Urinary bladder (tissue), 3 donors: ENCODE measurements at regions not wholly inside any gene's neighbourhood (a gene's known extent, or its start where the extent isn't known, plus 50 kb on each side); places are given as distances from the start of the nearest gene placed in this dataset.
"Not testable (repeated sequence)": the region's sequence is repeated elsewhere in the genome, so short reads cannot be mapped to it uniquely, and the experiment has no call there.

Experiments
- DNase-seq: peaks from one replicate; pipeline ENCODE4 v3.0.0-alpha.2; 2015; ENCODE audit errors: extremely low spot score
- H3K27ac ChIP-seq: one replicate; pipeline ENCODE4 v1.5.1; 2013; ENCODE audit warnings: low read depth, mild to moderate bottlenecking, moderate library complexity
- H3K36me3 ChIP-seq: one replicate; pipeline ENCODE4 v1.6.1; 2013; ENCODE audit warnings: mild to moderate bottlenecking, moderate library complexity; ENCODE audit not compliant: insufficient read depth
- H3K4me1 ChIP-seq: one replicate; pipeline ENCODE4 v1.6.1; 2013; ENCODE audit warnings: mild to moderate bottlenecking, moderate library complexity; ENCODE audit not compliant: insufficient read depth
- H3K4me3 ChIP-seq: one replicate; pipeline ENCODE4 v1.5.1; 2013; ENCODE audit warnings: low read depth, low read length
- WGBS: extraction: QIAGEN DNeasy Blood & Tissue Kit; methylation state at CpG from one replicate; pipeline ENCODE4 v1.1.7; 2013; 5-methylcytosine and 5-hydroxymethylcytosine counted together
- donor health status: healthy with polysubstance abuse.
- donor health status: healthy.

- no peak overlapping the region for H3K4me3 ChIP-seq
- WGBS = 45% methylated on average over 3 of the region's 3 CpGs
- H3K4me1 ChIP-seq = no peaks in the 10 kb centered on the region
- DNase-seq = no peak
- no peak overlapping the region for H3K27ac ChIP-seq
- no peaks in the 10 kb centered on the region for H3K36me3 ChIP-seq
Measured at GRCh38 chr11:133635244-133635739, 103.0 kb upstream of the OPCML start.

GRCh38 chr11:133628371-133628770 lies 96.1 kb upstream of the OPCML start:
- 52% methylated on average over 11 of the region's 11 CpGs for WGBS
- not testable (repeated sequence) for H3K4me1 ChIP-seq, H3K4me3 ChIP-seq, DNase-seq, H3K36me3 ChIP-seq, H3K27ac ChIP-seq

DNA sequence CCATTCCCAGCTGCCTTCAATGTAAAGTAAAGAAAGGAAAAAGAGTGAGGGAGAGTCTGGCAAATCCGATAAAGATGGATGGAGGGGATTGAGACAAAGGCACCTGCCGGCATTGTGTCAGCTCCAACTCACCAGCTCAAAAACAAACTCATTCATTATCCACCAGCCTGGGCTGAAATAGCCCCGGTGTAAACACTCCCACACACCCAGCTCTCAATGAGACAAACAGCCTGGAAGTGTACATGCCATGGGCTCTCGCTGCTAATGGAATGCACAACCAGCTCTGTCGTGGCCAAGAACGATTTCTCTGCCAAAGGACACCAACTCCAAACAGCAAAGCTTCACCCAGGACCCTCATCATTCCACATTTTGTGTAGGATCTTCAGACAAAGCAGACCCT lies 89.3 kb upstream of the OPCML start:
- H3K4me1 ChIP-seq = no peaks in the 10 kb centered on the region
- DNase-seq = no peak
- no peak overlapping the region for H3K4me3 ChIP-seq
- no peak overlapping the region for H3K27ac ChIP-seq
- WGBS = 59% methylated on average over 6 of the region's 6 CpGs
- no peaks in the 10 kb centered on the region for H3K36me3 ChIP-seq

GRCh38 chr11:133619973-133620372 lies 87.7 kb upstream of the OPCML start:
- DNase-seq = no peak

GRCh38 chr11:133619397-133619796 lies 87.1 kb upstream of the OPCML start:
- H3K27ac ChIP-seq = no peak overlapping the region
- WGBS = 34% methylated on average over 2 of the region's 2 CpGs
- no peaks in the 10 kb centered on the region for H3K4me1 ChIP-seq
- H3K36me3 ChIP-seq = no peaks in the 10 kb centered on the region
- no peak for DNase-seq
- H3K4me3 ChIP-seq = no peak overlapping the region

More at GRCh38 chr11:133619973-133620372, 87.7 kb upstream of the OPCML start:
- Histone ChIP-seq H3K36me3 (no peaks in the 10 kb centered on the region), H3K4me1 (no peaks in the 10 kb centered on the region), H3K4me3 (no peak overlapping the region), H3K27ac (no peak overlapping the region)
- WGBS = 50% methylated on average over 2 of the region's 2 CpGs

GRCh38 chr11:133618544-133618943 lies 86.2 kb upstream of the OPCML start:
- Histone ChIP-seq H3K4me1 (no peaks in the 10 kb centered on the region), H3K4me3 (no peak overlapping the region), H3K36me3 (no peaks in the 10 kb centered on the region), H3K27ac (no peak overlapping the region)
- DNase-seq = no peak
- WGBS = 85% methylated on average over 9 of the region's 9 CpGs

GRCh38 chr11:133608496-133608895 lies 76.2 kb upstream of the OPCML start:
- 55% methylated on average over 2 of the region's 2 CpGs for WGBS
- Histone ChIP-seq H3K36me3 (no peaks in the 10 kb centered on the region), H3K4me1 (no peaks in the 10 kb centered on the region), H3K4me3 (no peak overlapping the region), H3K27ac (no peak overlapping the region)
- no peak for DNase-seq

DNA sequence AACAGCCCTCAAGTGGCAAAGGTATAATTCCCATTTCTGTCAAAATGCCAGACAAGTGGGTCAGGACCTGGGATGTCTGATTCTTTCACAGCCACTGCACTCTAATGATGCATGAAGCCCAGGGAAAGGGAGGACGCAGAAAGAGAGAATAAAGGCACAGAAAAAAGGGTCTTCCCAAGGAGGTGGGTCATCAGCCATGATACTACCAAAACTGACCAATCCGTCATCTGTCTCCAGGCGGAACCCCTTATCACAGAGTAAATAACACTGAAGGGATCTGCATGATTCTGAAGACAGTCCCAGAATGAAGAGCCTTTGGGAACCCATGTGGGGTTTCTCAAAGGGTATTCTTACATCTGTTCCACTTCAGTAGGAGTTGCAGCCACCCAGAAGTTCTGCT lies 73.8 kb upstream of the OPCML start:
- no peak overlapping the region for H3K4me3 ChIP-seq
- 92% methylated on average over 3 of the region's 3 CpGs for WGBS
- no peaks in the 10 kb centered on the region for H3K36me3 ChIP-seq
- H3K27ac ChIP-seq = no peak overlapping the region
- no peak for DNase-seq
- no peaks in the 10 kb centered on the region for H3K4me1 ChIP-seq

DNA sequence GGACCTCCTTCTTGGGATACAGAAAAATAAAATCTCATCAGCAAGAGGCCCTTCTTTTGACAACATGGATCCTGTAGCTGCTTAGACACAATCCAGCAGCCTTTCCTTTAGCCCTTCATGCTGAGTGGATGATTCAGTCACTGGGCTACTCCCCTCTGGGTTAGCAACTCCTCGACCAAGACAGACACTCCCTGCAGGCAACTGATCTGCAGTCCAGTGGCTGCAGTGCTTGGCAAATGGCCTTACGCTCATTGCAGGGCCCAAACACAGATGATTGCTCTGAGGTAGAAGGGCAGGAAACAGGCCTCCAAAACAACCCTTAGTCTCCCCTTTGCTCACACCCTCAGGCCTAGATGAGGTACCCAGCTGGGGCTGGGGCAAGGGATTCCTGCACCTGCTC lies 73.2 kb upstream of the OPCML start:
- H3K4me3 ChIP-seq = no peak overlapping the region
- H3K27ac ChIP-seq = no peak overlapping the region
- no peaks in the 10 kb centered on the region for H3K4me1 ChIP-seq
- 51% methylated on average over 2 of the region's 2 CpGs for WGBS
- no peaks in the 10 kb centered on the region for H3K36me3 ChIP-seq
- DNase-seq = no peak

DNA sequence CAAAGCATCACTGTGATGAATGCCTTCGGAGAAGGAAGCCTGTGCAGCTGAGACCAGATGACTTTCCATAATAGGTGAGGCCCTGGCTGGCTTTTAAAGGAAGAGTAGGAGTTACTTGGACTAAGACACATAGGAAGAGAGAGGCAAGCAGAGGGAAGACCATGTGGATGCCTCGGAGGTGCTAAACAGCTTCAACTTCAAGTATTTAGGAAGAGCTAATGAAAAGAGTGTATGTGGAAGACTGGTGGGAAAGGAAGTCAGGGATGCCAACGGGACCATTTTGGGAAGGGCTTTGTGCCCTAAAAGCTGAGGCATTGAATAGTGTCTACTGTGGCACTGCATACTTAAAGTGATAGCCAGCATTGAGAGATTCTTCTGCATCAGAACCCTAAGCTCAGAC lies 69.3 kb upstream of the OPCML start:
- no peak overlapping the region for H3K27ac ChIP-seq
- 82% methylated on average over 3 of the region's 3 CpGs for WGBS
- no peak for DNase-seq
- no peaks in the 10 kb centered on the region for H3K36me3 ChIP-seq
- H3K4me1 ChIP-seq = no peaks in the 10 kb centered on the region
- no peak overlapping the region for H3K4me3 ChIP-seq

GRCh38 chr11:133600786-133601185 lies 68.5 kb upstream of the OPCML start:
- no peak overlapping the region for H3K4me3 ChIP-seq
- no peak for DNase-seq
- no peaks in the 10 kb centered on the region for H3K36me3 ChIP-seq
- 32% methylated on average over 6 of the region's 6 CpGs for WGBS
- H3K27ac ChIP-seq = no peak overlapping the region
- H3K4me1 ChIP-seq = no peaks in the 10 kb centered on the region

DNA sequence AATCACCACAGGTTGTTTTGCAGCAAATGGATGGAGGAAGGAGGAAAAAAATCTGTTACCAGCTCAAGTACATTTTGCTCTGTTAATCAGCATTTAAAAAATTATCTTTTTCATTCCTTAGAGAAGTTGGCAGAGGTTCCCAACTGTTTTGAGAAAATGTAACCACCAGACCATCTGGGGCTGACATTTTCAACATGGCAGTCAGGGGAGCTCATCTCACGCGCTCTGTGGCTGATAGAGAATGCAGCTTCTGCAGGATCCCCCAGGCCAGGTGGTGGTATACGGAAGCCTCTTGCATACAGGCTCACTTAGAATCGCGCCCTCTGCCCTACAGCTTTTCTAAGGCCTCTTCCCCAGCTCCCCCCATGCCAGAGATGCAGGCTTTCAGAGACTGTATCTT lies 68.0 kb upstream of the OPCML start:
- no peaks in the 10 kb centered on the region for H3K4me1 ChIP-seq
- H3K4me3 ChIP-seq = no peak overlapping the region
- no peak for DNase-seq
- no peak overlapping the region for H3K27ac ChIP-seq
- WGBS = 69% methylated on average over 5 of the region's 5 CpGs
- no peaks in the 10 kb centered on the region for H3K36me3 ChIP-seq

DNA sequence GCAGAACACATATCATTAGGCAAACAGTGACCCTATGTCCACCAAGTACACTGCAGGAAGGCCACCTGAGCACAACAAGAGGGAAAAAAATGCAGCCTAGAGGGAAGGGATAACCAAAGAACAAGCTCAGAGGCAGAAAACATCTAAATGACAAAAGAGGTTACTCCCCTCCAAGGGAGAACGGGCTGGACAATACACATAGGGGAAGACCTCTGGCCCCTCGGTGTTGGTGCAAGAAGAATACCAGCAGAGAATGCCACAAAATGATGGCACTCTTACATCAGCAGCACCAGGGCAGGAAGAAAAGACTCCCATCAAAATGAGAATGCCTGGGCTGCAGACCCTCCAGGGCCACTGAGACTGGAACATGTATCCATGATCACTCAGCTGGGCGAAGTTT lies 66.6 kb upstream of the OPCML start:
- DNase-seq = no peak
- Histone ChIP-seq H3K27ac (no peak overlapping the region), H3K4me1 (no peaks in the 10 kb centered on the region), H3K4me3 (no peak overlapping the region), H3K36me3 (no peaks in the 10 kb centered on the region)
- WGBS = 73% methylated on average over 3 of the region's 3 CpGs

DNA sequence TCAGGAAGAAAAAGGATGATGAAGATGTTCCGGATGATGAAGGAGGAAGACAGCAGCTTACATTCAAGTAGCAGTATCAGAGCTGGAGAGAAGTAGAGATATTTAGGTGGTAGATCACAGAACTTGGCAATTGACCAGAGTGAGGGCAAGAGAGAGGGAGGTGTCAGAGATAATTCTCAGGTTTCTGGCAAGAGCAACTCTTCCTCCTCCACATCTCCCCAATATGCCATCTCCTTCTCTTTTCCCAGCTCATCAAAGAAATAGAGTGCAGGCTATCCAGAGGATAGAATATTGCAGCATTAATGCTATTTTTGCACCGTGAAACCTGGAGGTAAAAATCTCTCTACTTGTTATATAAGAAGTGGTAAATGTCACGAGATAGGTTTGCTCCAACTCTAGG lies 64.9 kb upstream of the OPCML start:
- no peak overlapping the region for H3K27ac ChIP-seq
- no peaks in the 10 kb centered on the region for H3K36me3 ChIP-seq
- H3K4me1 ChIP-seq = no peaks in the 10 kb centered on the region
- WGBS = 77% methylated on average over 3 of the region's 3 CpGs
- no peak for DNase-seq
- H3K4me3 ChIP-seq = no peak overlapping the region

DNA sequence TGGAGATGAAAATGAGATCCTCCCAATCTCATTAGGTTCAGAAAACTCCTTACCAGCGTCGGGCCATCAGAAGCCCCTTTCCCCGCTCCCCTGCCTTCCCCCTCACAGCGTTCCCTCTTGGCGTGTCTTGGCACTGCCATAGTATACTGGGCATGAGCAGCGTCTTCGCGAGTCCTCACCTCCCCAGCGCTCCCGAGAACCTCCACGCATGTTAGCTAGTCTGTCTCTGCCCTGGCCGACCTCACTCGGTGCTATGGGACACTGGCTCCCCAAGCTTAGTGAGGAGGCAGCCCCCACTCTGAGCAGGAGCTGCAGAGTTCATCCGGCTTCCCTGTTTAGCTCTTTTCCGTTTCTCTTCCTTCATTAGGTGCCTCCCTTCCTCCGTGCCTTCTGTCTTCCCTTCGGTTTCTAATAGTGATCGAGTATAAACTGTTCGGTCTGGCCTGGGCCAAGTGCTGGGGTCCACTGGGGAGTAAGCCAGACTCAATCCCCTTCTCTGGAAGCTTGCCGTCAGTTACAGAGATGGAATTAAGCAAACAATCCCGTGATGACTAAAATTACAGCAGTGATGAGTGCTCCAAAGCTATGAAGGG lies 63.8 kb upstream of the OPCML start:
- no peaks in the 10 kb centered on the region for H3K4me1 ChIP-seq
- no peak overlapping the region for H3K27ac ChIP-seq
- no peak overlapping the region for H3K4me3 ChIP-seq
- 87% methylated on average over 21 of the region's 21 CpGs for WGBS
- H3K36me3 ChIP-seq = no peaks in the 10 kb centered on the region
- no peak for DNase-seq
